ENCODE measurements at regions not wholly inside any gene's neighbourhood (a gene's known extent, or its start where the extent isn't known, plus 50 kb on each side); places are given as distances from the start of the nearest gene placed in this dataset.
"Not testable (repeated sequence)": the region's sequence is repeated elsewhere in the genome, so short reads cannot be mapped to it uniquely, and the experiment has no call there.

DNA sequence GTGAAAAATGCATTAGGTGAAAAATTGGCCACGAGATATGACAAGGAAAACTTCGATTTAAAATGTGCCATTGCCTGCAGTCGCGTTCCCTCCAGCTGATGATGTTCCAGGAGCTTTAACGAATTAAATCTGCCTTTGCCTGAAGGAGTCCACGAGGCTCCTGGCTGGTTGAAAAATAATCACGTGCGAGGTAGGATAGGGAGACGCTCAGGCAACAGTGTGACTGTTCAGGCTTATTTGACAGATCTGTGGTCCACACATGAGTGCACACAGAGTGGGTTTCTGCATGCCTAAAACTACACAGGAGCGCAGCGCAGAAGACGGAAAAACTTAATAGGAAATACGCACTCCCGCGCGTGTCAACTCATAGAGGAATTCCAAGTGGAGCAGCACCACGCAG is 204.0 kb upstream of the PITRM1 start:
- DNase-seq (ENCODE audit: low read depth), result no peak
- no peak overlapping the region for H3K4me3 ChIP-seq (ENCODE audit: low read depth, low read length)
- TF ChIP-seq POLR2A (IDR thresholded peaks at IDR 0.05; ENCODE audit: extremely low read depth, insufficient read length), result no peak
- TF ChIP-seq, protein P1, sequence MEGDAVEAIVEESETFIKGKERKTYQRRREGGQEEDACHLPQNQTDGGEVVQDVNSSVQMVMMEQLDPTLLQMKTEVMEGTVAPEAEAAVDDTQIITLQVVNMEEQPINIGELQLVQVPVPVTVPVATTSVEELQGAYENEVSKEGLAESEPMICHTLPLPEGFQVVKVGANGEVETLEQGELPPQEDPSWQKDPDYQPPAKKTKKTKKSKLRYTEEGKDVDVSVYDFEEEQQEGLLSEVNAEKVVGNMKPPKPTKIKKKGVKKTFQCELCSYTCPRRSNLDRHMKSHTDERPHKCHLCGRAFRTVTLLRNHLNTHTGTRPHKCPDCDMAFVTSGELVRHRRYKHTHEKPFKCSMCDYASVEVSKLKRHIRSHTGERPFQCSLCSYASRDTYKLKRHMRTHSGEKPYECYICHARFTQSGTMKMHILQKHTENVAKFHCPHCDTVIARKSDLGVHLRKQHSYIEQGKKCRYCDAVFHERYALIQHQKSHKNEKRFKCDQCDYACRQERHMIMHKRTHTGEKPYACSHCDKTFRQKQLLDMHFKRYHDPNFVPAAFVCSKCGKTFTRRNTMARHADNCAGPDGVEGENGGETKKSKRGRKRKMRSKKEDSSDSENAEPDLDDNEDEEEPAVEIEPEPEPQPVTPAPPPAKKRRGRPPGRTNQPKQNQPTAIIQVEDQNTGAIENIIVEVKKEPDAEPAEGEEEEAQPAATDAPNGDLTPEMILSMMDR (IDR thresholded peaks at IDR 0.05; ENCODE audit: low read depth, low read length), result no peak
- TF ChIP-seq, protein P2, sequence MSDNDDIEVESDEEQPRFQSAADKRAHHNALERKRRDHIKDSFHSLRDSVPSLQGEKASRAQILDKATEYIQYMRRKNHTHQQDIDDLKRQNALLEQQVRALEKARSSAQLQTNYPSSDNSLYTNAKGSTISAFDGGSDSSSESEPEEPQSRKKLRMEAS (IDR thresholded peaks at IDR 0.05; ENCODE audit: low read depth, low read length), result no peak
- no peak for TF ChIP-seq MYC (IDR thresholded peaks at IDR 0.05; ENCODE audit: low read depth, low read length)

DNA sequence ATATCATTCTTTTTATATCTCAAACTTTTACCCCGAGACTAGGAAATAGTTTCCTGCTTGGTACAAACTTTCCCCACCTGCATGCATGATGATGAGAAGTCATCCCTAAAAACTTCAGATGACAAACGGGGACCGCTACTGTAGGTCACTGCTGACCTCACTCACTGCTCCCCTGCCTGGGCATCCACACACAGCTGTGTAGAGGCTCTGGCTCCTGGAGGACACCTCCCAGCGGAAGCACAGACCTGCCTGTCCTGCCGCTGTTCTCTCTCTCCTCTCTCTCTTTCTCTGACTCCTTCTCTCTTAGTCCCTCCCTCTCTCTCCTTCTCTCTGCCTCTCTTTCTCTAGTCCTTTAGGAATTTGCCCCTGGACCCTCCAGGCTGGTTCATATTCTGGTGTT is 202.9 kb upstream of the PITRM1 start:
- TF ChIP-seq, protein P2 (IDR thresholded peaks at IDR 0.05; ENCODE audit: low read depth, low read length), result no peak
- TF ChIP-seq MYC (IDR thresholded peaks at IDR 0.05; ENCODE audit: low read depth, low read length) (no peak), POLR2A (IDR thresholded peaks at IDR 0.05; ENCODE audit: extremely low read depth, insufficient read length) (no peak)
- TF ChIP-seq, protein P1 (IDR thresholded peaks at IDR 0.05; ENCODE audit: low read depth, low read length), result no peak
- H3K4me3 ChIP-seq (ENCODE audit: low read depth, low read length), result no peak overlapping the region
- no peak for DNase-seq (ENCODE audit: low read depth)

DNA sequence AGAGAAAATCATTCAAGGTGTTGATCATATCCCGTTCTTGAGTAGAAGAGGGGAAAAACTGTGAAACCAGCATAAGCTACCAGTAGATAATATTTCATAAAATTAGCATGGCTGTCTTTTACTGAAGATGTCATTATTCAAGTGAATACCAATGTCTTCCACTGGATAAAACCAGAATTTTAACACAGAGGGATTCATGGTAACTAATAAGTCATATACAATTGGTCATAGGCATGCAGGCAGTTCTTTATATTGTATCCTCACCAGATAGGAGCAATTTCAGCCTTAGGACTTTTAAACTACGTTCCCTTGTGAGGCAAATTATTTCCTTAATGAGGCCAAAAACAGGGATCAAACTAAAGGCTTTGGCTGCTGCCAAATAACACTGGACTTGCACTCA is 202.3 kb upstream of the PITRM1 start:
- TF ChIP-seq, protein P1 (IDR thresholded peaks at IDR 0.05; ENCODE audit: low read depth, low read length), result no peak
- TF ChIP-seq POLR2A (IDR thresholded peaks at IDR 0.05; ENCODE audit: extremely low read depth, insufficient read length) (no peak), MYC (IDR thresholded peaks at IDR 0.05; ENCODE audit: low read depth, low read length) (no peak)
- TF ChIP-seq, protein P2 (IDR thresholded peaks at IDR 0.05; ENCODE audit: low read depth, low read length), result no peak
- no peak for DNase-seq (ENCODE audit: low read depth)
- H3K4me3 ChIP-seq (ENCODE audit: low read depth, low read length), result no peak overlapping the region

DNA sequence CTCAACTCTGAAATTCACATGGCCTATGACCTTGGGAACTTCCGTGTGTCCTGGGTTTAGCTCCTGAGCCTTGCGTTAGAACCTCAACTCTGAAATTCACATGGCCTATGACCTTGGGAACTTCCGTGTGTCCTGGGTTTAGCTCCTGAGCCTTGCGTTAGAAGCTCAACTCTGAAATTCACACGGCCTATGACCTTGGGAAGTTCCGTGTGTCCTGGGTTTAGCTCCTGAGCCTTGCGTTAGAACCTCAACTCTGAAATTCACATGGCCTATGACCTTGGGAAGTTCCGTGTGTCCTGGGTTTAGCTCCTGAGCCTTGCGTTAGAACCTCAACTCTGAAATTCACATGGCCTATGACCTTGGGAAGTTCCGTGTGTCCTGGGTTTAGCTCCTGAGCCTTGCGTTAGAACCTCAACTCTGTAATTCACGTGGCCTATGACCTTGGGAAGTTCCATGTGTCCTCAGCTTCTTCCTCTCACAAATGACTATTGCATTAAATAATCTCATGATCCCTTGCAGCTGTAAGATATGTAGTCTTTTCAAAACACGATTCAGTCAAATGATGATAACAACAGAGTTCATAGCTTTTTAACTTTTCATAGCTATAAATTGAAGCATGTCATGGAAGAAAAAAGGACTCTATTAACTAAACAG is 200.9 kb upstream of the PITRM1 start:
- not testable (repeated sequence) for H3K4me3 ChIP-seq (ENCODE audit: low read depth, low read length); DNase-seq (ENCODE audit: low read depth)

DNA sequence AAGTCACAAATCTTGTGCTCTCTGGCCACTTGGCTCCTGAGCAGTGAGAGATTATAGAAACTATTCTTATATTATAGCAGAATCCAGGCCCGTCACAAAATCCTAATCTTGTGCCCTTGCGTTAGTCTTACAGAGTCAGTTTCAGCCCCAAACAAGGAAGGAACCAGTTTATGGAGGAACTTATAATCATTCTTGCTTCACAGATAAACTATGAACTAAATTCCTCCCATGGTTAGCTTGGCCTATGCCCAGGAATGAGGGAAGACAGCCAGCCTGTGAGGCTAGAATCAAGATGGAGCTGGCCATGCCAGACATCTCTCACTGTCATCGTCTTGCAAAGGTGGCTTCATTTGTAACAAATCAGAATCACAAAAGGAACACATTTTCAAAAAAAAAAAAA is 199.7 kb upstream of the PITRM1 start:
- no peak overlapping the region for H3K4me3 ChIP-seq (ENCODE audit: low read depth, low read length)
- TF ChIP-seq POLR2A (IDR thresholded peaks at IDR 0.05; ENCODE audit: extremely low read depth, insufficient read length), result no peak
- TF ChIP-seq, protein P1 (IDR thresholded peaks at IDR 0.05; ENCODE audit: low read depth, low read length), result no peak
- no peak for TF ChIP-seq MYC (IDR thresholded peaks at IDR 0.05; ENCODE audit: low read depth, low read length)
- TF ChIP-seq, protein P2 (IDR thresholded peaks at IDR 0.05; ENCODE audit: low read depth, low read length), result no peak
- no peak for DNase-seq (ENCODE audit: low read depth)

DNA sequence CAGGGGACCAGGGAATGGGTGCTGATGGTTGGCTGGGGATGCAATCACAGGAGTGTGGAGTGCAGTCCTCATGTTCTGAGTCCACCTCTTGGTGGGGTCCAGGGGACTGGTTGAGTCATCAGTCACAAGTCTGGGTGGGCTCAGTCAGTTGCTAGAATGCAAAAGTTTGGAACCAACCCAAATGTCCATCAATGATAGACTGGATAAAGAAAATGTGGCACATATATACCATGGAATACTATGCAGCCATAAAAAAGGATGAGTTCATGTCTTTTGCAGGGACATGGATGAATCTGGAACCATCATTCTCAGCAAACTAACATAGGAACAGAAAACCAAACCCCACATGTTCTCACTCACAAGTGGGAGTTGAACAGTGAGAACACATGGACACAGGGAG is 199.0 kb upstream of the PITRM1 start:
- H3K4me3 ChIP-seq (ENCODE audit: low read depth, low read length); DNase-seq (ENCODE audit: low read depth): not testable (repeated sequence)

DNA sequence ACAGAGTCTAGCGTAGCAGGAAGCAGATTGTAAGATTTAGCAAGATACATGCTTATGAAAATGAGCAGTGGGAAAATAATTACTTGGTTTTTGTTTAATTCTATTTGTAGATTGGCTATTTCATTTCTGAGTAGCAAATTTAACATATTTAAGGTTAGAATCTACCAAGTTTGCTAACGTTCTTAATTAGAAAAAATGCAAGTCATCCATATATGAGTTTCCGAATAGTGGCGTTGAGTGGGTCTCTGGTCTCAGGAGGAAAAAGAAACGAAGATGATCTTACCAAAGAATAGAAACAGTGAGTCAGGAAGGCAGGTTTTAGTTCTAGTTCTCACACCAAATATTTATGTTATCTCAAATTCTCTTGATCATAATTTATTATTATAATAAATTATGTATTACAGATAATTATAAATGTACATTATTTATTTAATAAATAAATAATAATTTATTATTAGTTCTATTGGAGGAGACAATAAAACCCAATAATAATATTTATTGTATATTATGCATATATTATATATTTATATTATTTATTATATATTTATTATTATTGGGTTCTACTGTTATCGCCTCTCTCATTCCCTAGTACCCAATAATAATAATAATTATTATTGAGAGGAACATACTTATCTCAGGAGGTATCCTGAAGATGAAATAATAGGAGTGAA is 194.3 kb upstream of the PITRM1 start:
- no peak overlapping the region for H3K4me3 ChIP-seq (ENCODE audit: low read depth, low read length)
- TF ChIP-seq MYC (IDR thresholded peaks at IDR 0.05; ENCODE audit: low read depth, low read length) (no peak), POLR2A (IDR thresholded peaks at IDR 0.05; ENCODE audit: extremely low read depth, insufficient read length) (no peak)
- TF ChIP-seq, protein P1 (IDR thresholded peaks at IDR 0.05; ENCODE audit: low read depth, low read length), result no peak
- TF ChIP-seq, protein P2 (IDR thresholded peaks at IDR 0.05; ENCODE audit: low read depth, low read length), result no peak
- no peak for DNase-seq (ENCODE audit: low read depth)
